Activated naive CD4-positive, alpha-beta T cell treated with anti-CD3 and anti-CD28 coated beads for 36 hours (primary cell): ENCODE measurements at regions not wholly inside any gene's neighbourhood (a gene's known extent, or its start where the extent isn't known, plus 50 kb on each side); places are given as distances from the start of the nearest gene placed in this dataset.
"Not testable (repeated sequence)": the region's sequence is repeated elsewhere in the genome, so short reads cannot be mapped to it uniquely, and the experiment has no call there.

Source experiments
- CTCF ChIA-PET: fragments of 350-600 bp; sonication (Branson Sonifier 250); formaldehyde crosslinking; loops from one replicate; lab custom pipeline; 2021; ENCODE audit warnings: antibody characterized with exemption; lab: Charles Lee
- DNase-seq: peaks from one replicate; pipeline ENCODE4 v3.0.0-alpha.2; 2020
- H3K27ac Mint-ChIP-seq: one replicate; pipeline ENCODE4 v1.8.0; 2021; ENCODE audit warnings: mild to moderate bottlenecking, mixed read lengths
- H3K27me3 Mint-ChIP-seq: one replicate; pipeline ENCODE4 v1.8.0; 2021; ENCODE audit warnings: low read depth, mixed read lengths
- H3K36me3 Mint-ChIP-seq: one replicate; pipeline ENCODE4 v1.8.0; 2021; ENCODE audit warnings: low read depth, mixed read lengths
- H3K4me1 Mint-ChIP-seq: one replicate; pipeline ENCODE4 v1.8.0; 2021; ENCODE audit warnings: low read depth, mixed read lengths
- H3K4me3 Mint-ChIP-seq: one replicate; pipeline ENCODE4 v1.8.0; 2021; ENCODE audit warnings: mild to moderate bottlenecking, moderate library complexity, mixed read lengths
- H3K9me3 Mint-ChIP-seq: one replicate; pipeline ENCODE4 v1.8.0; 2021; ENCODE audit warnings: mixed read lengths
- intact Hi-C: fragments of 100-400 bp; cut with micrococcal nuclease; formaldehyde crosslinking; loops from one replicate; pipeline ENCODE4 v1.15.1; 2023

GRCh38 chr2:239550357-239550756 lies 149.5 kb upstream of the HDAC4 start:
- H3K36me3 Mint-ChIP-seq = no peaks in the 10 kb centered on the region
- H3K4me3 Mint-ChIP-seq = no peak overlapping the region
- no peaks in the 10 kb centered on the region for H3K9me3 Mint-ChIP-seq
- DNase-seq = no peak
- intact Hi-C loops = no loop called here
- peaks cover 36% of the 10 kb centered on the region for H3K4me1 Mint-ChIP-seq
- H3K27me3 Mint-ChIP-seq = peaks cover 8% of the 10 kb centered on the region
- H3K27ac Mint-ChIP-seq = no peak overlapping the region
- CTCF ChIA-PET = no interaction called here

GRCh38 chr2:239549711-239550255 lies 149.0 kb upstream of the HDAC4 start:
- H3K27ac Mint-ChIP-seq = no peak overlapping the region
- DNase-seq = no peak
- H3K4me3 Mint-ChIP-seq = no peak overlapping the region
- peaks cover 10% of the 10 kb centered on the region for H3K27me3 Mint-ChIP-seq
- H3K9me3 Mint-ChIP-seq = no peaks in the 10 kb centered on the region
- CTCF ChIA-PET = no interaction called here
- H3K4me1 Mint-ChIP-seq = peaks cover 41% of the 10 kb centered on the region
- H3K36me3 Mint-ChIP-seq = no peaks in the 10 kb centered on the region
- intact Hi-C loops = loop anchor here (2.0 to 5.0 kb wide), 2 partner anchors 291 to 332 kb away; no protein-coding TSS in a partner anchor

DNA sequence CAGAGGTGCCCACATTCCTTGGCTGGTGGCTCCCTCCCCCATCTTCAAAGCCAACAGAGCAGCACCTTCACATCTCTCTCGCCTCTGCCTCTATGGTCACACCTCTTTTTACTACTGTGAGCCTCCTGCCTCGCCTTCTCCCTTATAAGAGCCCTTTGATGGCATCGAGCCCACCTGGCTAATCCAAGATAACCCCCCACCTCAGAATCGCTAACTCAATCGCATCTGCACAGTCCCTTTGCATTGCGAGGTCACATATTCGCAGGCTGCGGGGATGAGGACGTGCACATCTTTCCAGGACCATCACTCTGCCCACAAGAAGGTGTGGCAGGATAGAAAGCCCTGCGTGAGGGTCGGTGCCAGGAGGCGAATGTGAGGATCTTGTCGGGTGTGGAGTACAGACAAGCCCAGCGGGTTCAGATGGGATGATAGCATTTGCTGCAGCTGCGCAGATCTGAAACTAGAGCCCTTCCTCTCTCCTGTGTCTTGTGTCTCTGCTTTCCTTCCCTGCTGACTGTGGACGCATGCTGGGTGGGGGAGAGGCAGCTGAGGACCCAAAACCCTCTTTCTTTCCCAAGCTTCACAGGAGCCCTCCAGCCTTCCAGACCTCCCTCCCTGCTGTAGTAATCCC lies 148.3 kb upstream of the HDAC4 start:
- H3K27ac Mint-ChIP-seq = peak overlapping the region; percentile 43
- no peaks in the 10 kb centered on the region for H3K36me3 Mint-ChIP-seq
- peaks cover 10% of the 10 kb centered on the region for H3K27me3 Mint-ChIP-seq
- DNase-seq = no peak
- CTCF ChIA-PET = no interaction called here
- H3K4me3 Mint-ChIP-seq = no peak overlapping the region
- peaks cover 43% of the 10 kb centered on the region for H3K4me1 Mint-ChIP-seq
- intact Hi-C loops = loop anchor here (1.0 to 5.0 kb wide), 4 partner anchors 148 to 332 kb away; partner anchors contain the start of gene HDAC4
- H3K9me3 Mint-ChIP-seq = no peaks in the 10 kb centered on the region

GRCh38 chr2:239548451-239548871 lies 147.6 kb upstream of the HDAC4 start:
- CTCF ChIA-PET = no interaction called here
- H3K4me3 Mint-ChIP-seq = no peak overlapping the region
- intact Hi-C loops = loop anchor here (1.0 to 5.0 kb wide), 4 partner anchors 147 to 331 kb away; partner anchors contain the start of gene HDAC4

DNA sequence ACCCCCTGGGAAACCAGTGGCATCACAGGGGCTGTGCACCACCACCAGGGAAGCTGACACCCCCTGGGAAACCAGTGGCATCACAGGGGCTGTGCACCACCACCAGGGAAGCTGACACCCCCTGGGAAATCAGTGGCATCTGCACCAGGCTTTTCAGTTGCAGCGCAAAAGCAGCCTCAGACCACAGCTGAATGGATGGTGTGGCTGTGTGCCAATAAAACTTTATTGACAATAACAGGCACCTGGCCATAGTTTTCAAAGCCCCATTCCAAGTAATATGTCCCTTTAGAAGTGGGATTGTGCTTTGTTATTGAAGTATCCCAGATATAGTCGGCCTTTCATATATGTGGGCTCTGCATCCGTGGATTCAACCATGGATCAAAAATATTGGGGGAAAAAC lies 146.3 kb upstream of the HDAC4 start:
- H3K9me3 Mint-ChIP-seq, H3K36me3 Mint-ChIP-seq, CTCF ChIA-PET, H3K27ac Mint-ChIP-seq, DNase-seq, H3K4me3 Mint-ChIP-seq: not testable (repeated sequence)
- intact Hi-C loops = loop anchor here (5.0 kb wide), 1 partner anchor 330 kb away; no protein-coding TSS in a partner anchor
- peaks cover 37% of the 10 kb centered on the region for H3K4me1 Mint-ChIP-seq
- peaks cover 14% of the 10 kb centered on the region for H3K27me3 Mint-ChIP-seq

More at GRCh38 chr2:239548451-239548871, 147.6 kb upstream of the HDAC4 start:
- peak; percentile 86 for DNase-seq
- peaks cover 13% of the 10 kb centered on the region for H3K27me3 Mint-ChIP-seq
- H3K4me1 Mint-ChIP-seq = peaks cover 46% of the 10 kb centered on the region
- H3K27ac Mint-ChIP-seq = no peak overlapping the region
- no peaks in the 10 kb centered on the region for H3K9me3 Mint-ChIP-seq
- H3K36me3 Mint-ChIP-seq = no peaks in the 10 kb centered on the region

- H3K27ac Mint-ChIP-seq = no peak overlapping the region
- H3K4me1 Mint-ChIP-seq = peaks cover 37% of the 10 kb centered on the region
- intact Hi-C loops = loop anchor here (5.0 kb wide), 1 partner anchor 329 kb away; no protein-coding TSS in a partner anchor
- H3K36me3 Mint-ChIP-seq = no peaks in the 10 kb centered on the region
- CTCF ChIA-PET = no interaction called here
- peaks cover 14% of the 10 kb centered on the region for H3K27me3 Mint-ChIP-seq
- DNase-seq = no peak
- H3K4me3 Mint-ChIP-seq = no peak overlapping the region
- no peaks in the 10 kb centered on the region for H3K9me3 Mint-ChIP-seq
These were observed 145.7 kb upstream of the HDAC4 start for GRCh38 chr2:239546541-239546940.

GRCh38 chr2:239545741-239546392 lies 145.0 kb upstream of the HDAC4 start:
- no peaks in the 10 kb centered on the region for H3K36me3 Mint-ChIP-seq
- DNase-seq = no peak
- H3K4me1 Mint-ChIP-seq = peaks cover 37% of the 10 kb centered on the region
- CTCF ChIA-PET = no interaction called here
- intact Hi-C loops = loop anchor here (2.0 to 5.0 kb wide), 2 partner anchors 257 to 329 kb away; no protein-coding TSS in a partner anchor
- no peak overlapping the region for H3K4me3 Mint-ChIP-seq
- H3K27me3 Mint-ChIP-seq = peaks cover 14% of the 10 kb centered on the region
- no peak overlapping the region for H3K27ac Mint-ChIP-seq
- H3K9me3 Mint-ChIP-seq = peaks cover 3% of the 10 kb centered on the region

- Mint-ChIP-seq H3K27me3 (peaks cover 14% of the 10 kb centered on the region), H3K4me1 (peaks cover 37% of the 10 kb centered on the region), H3K4me3 (no peak overlapping the region), H3K27ac (peak overlapping the region; percentile 18), H3K9me3 (peaks cover 3% of the 10 kb centered on the region), H3K36me3 (no peaks in the 10 kb centered on the region)
- intact Hi-C loops = loop anchor here (2.0 to 5.0 kb wide), 2 partner anchors 256 to 328 kb away; no protein-coding TSS in a partner anchor
- CTCF ChIA-PET = no interaction called here
- DNase-seq = peak; percentile 76
These were observed 144.2 kb upstream of the HDAC4 start for GRCh38 chr2:239544918-239545465.

DNA sequence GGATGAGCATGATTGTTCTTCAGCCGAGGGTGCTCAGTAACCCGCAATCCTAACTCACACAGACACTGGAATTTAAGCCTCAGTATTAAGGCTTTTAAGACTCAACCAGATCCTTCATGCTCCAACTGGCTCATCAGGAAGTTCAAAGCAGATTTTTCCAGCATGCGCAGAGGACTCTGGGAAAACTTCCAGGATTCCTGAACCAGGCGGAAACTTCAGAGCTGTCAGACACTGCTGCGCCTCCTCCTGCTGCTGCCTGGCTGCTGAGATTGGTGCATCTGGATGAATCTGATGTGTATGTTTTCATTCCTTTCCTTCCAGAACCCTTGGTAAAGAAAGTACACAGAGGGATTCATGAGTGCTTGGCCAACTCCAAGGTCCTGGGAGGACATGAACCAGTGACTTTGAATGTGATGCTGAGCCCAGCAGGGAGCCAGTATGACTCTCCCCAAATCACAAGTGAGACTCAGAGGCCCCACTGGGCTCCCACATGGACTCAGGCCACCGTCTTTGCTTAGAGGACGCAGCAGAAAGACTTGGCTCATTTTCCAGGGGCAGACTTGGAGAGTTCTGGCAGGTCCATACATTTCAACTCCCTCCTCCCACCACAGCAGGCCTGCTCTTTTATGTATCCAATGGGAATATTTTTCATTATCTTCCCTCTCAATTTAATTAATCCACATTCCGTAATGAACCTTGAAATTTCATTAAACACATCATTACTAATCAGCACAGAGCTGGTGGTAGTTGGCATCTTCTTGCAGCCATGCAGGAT lies 143.5 kb upstream of the HDAC4 start:
- Mint-ChIP-seq H3K27me3 (peaks cover 11% of the 10 kb centered on the region), H3K4me3 (no peak overlapping the region), H3K27ac (no peak overlapping the region), H3K9me3 (peaks cover 3% of the 10 kb centered on the region), H3K36me3 (no peaks in the 10 kb centered on the region), H3K4me1 (peaks cover 35% of the 10 kb centered on the region)
- DNase-seq = no peak
- CTCF ChIA-PET = no interaction called here
- intact Hi-C loops = loop anchor here (2.0 kb wide), 1 partner anchor 256 kb away; no protein-coding TSS in a partner anchor

- H3K36me3 Mint-ChIP-seq = no peaks in the 10 kb centered on the region
- H3K27me3 Mint-ChIP-seq = peaks cover 10% of the 10 kb centered on the region
- DNase-seq = no peak
- peaks cover 29% of the 10 kb centered on the region for H3K4me1 Mint-ChIP-seq
- peaks cover 3% of the 10 kb centered on the region for H3K9me3 Mint-ChIP-seq
- no peak overlapping the region for H3K4me3 Mint-ChIP-seq
- CTCF ChIA-PET = no interaction called here
- H3K27ac Mint-ChIP-seq = no peak overlapping the region
- intact Hi-C loops = loop anchor here (2.0 kb wide), 1 partner anchor 255 kb away; no protein-coding TSS in a partner anchor
These were observed 142.9 kb upstream of the HDAC4 start for GRCh38 chr2:239543702-239544101.

- Mint-ChIP-seq H3K27ac (no peak overlapping the region), H3K36me3 (no peaks in the 10 kb centered on the region), H3K9me3 (peaks cover 4% of the 10 kb centered on the region), H3K4me3 (no peak overlapping the region), H3K27me3 (peaks cover 7% of the 10 kb centered on the region), H3K4me1 (peaks cover 11% of the 10 kb centered on the region)
- intact Hi-C loops = no loop called here
- CTCF ChIA-PET = interaction anchor here (1.4 kb wide), 1 partner anchor 130 kb away, joined by 3 read pairs; no protein-coding TSS in a partner anchor
- DNase-seq = no peak
These were observed 139.4 kb upstream of the HDAC4 start for GRCh38 chr2:239540174-239540573.

DNA sequence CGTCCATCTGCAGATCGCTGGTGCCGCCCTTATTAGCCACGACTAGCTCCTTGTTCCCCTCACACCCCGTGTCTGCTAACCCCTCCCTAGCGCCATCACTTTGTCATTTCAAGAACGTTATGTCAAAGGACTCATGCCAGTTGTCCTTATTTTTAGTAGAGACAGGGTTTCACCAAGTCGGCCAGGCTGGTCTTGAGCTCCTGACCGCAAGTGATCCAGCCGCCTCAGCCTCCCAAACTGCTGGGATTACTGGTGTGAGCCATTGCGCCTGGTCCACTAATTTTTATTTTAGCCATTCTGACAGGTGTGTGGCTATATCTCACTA lies 138.9 kb upstream of the HDAC4 start:
- Mint-ChIP-seq H3K36me3 (no peaks in the 10 kb centered on the region), H3K27me3 (peaks cover 5% of the 10 kb centered on the region), H3K27ac (no peak overlapping the region), H3K4me1 (peaks cover 6% of the 10 kb centered on the region), H3K9me3 (peaks cover 6% of the 10 kb centered on the region), H3K4me3 (no peak overlapping the region)
- DNase-seq = no peak
- CTCF ChIA-PET = no interaction called here
- intact Hi-C loops = no loop called here
